IPS-20b (cell line): ENCODE measurements at regions not wholly inside any gene's neighbourhood (a gene's known extent, or its start where the extent isn't known, plus 50 kb on each side); places are given as distances from the start of the nearest gene placed in this dataset.
"Not testable (repeated sequence)": the region's sequence is repeated elsewhere in the genome, so short reads cannot be mapped to it uniquely, and the experiment has no call there.

ENCODE experiments used
- H3K27ac ChIP-seq: one replicate; pipeline ENCODE4 v1.5.1; 2013; ENCODE audit warnings: low read length
- H3K27me3 ChIP-seq: 2 replicates; pipeline ENCODE4 v1.6.1; 2013; ENCODE audit warnings: mild to moderate bottlenecking, low read length, inconsistent platforms; ENCODE audit not compliant: insufficient read depth
- H3K36me3 ChIP-seq: 2 replicates; pipeline ENCODE4 v1.6.1; 2013; ENCODE audit warnings: low read depth, mild to moderate bottlenecking, inconsistent platforms, low read length, moderate library complexity; ENCODE audit not compliant: insufficient read depth
- H3K4me1 ChIP-seq: 2 replicates; pipeline ENCODE4 v1.6.1; 2013; ENCODE audit warnings: mild to moderate bottlenecking, control low read depth, inconsistent platforms, low read length, moderate library complexity; ENCODE audit not compliant: insufficient read depth
- H3K4me3 ChIP-seq: 2 replicates; pipeline ENCODE4 v1.5.1; 2013; ENCODE audit warnings: mild to moderate bottlenecking, low read length, inconsistent platforms
- H3K9ac ChIP-seq: 2 replicates; pipeline ENCODE4 v1.6.1; 2013; ENCODE audit warnings: low read depth, mild to moderate bottlenecking, inconsistent platforms, low read length, moderate library complexity
- H3K9me3 ChIP-seq: 2 replicates; pipeline ENCODE4 v1.6.1; 2013; ENCODE audit warnings: mild to moderate bottlenecking, low read depth, low read length, inconsistent platforms; ENCODE audit not compliant: insufficient read depth

GRCh38 chrX:92230628-92231027 is 451.5 kb downstream of the PCDH11X start:
- Histone ChIP-seq H3K9me3 (no peaks in the 10 kb centered on the region), H3K4me3 (no peak overlapping the region), H3K27ac (no peak overlapping the region), H3K36me3 (no peaks in the 10 kb centered on the region), H3K27me3 (no peaks in the 10 kb centered on the region), H3K4me1 (peaks cover 10% of the 10 kb centered on the region), H3K9ac (no peak overlapping the region)

GRCh38 chrX:92231391-92231790 is 452.2 kb downstream of the PCDH11X start:
- Histone ChIP-seq H3K4me3 (no peak overlapping the region), H3K27ac (no peak overlapping the region), H3K9ac (no peak overlapping the region), H3K27me3 (no peaks in the 10 kb centered on the region), H3K36me3 (no peaks in the 10 kb centered on the region), H3K4me1 (peaks cover 10% of the 10 kb centered on the region), H3K9me3 (no peaks in the 10 kb centered on the region)

- Histone ChIP-seq H3K4me1 (peaks cover 10% of the 10 kb centered on the region), H3K27me3 (no peaks in the 10 kb centered on the region), H3K9ac (no peak overlapping the region), H3K4me3 (no peak overlapping the region), H3K9me3 (no peaks in the 10 kb centered on the region), H3K36me3 (no peaks in the 10 kb centered on the region), H3K27ac (no peak overlapping the region)
Observed at GRCh38 chrX:92232182-92232581, 453.0 kb downstream of the PCDH11X start.

- Histone ChIP-seq H3K9ac (no peak overlapping the region), H3K4me3 (no peak overlapping the region), H3K9me3 (no peaks in the 10 kb centered on the region), H3K4me1 (no peaks in the 10 kb centered on the region), H3K27ac (no peak overlapping the region), H3K36me3 (no peaks in the 10 kb centered on the region), H3K27me3 (no peaks in the 10 kb centered on the region)
Observed at GRCh38 chrX:92241249-92241648, 462.1 kb downstream of the PCDH11X start.

- H3K4me3 ChIP-seq: no peak overlapping the region
- no peak overlapping the region for H3K9ac ChIP-seq
- no peaks in the 10 kb centered on the region for H3K9me3 ChIP-seq
- H3K27me3 ChIP-seq: no peaks in the 10 kb centered on the region
- H3K4me1 ChIP-seq: no peaks in the 10 kb centered on the region
- H3K27ac ChIP-seq: no peak overlapping the region
- H3K36me3 ChIP-seq: no peaks in the 10 kb centered on the region
Observed at GRCh38 chrX:92247076-92247475, 467.9 kb downstream of the PCDH11X start.

GRCh38 chrX:92249125-92249524 is 469.9 kb downstream of the PCDH11X start:
- H3K36me3 ChIP-seq: no peaks in the 10 kb centered on the region
- H3K27ac ChIP-seq: no peak overlapping the region
- no peaks in the 10 kb centered on the region for H3K9me3 ChIP-seq
- H3K4me3 ChIP-seq: no peak overlapping the region
- H3K27me3 ChIP-seq: no peaks in the 10 kb centered on the region
- no peak overlapping the region for H3K9ac ChIP-seq
- no peaks in the 10 kb centered on the region for H3K4me1 ChIP-seq

- Histone ChIP-seq H3K9ac (no peak overlapping the region; the same call in 1 of the 2 replicates), H3K27me3 (no peaks in the 10 kb centered on the region), H3K9me3 (peaks cover 29% of the 10 kb centered on the region)
Observed at GRCh38 chrX:92260102-92260501, 480.9 kb downstream of the PCDH11X start.

GRCh38 chrX:92270936-92271855 is 492.0 kb downstream of the PCDH11X start:
- H3K4me3 ChIP-seq: peak overlapping the region; percentile 49; the same call in 1 of the 2 replicates
- no peaks in the 10 kb centered on the region for H3K9me3 ChIP-seq
- peak overlapping the region; percentile 56 for H3K27ac ChIP-seq

More at GRCh38 chrX:92260102-92260501, 480.9 kb downstream of the PCDH11X start:
- Histone ChIP-seq H3K27ac (no peak overlapping the region), H3K4me3 (no peak overlapping the region), H3K36me3 (no peaks in the 10 kb centered on the region), H3K4me1 (no peaks in the 10 kb centered on the region)

GRCh38 chrX:92278556-92278955 is 499.4 kb downstream of the PCDH11X start:
- H3K9ac ChIP-seq, H3K9me3 ChIP-seq, H3K27ac ChIP-seq, H3K27me3 ChIP-seq, H3K4me1 ChIP-seq, H3K4me3 ChIP-seq, H3K36me3 ChIP-seq: not testable (repeated sequence)

More at GRCh38 chrX:92270936-92271855, 492.0 kb downstream of the PCDH11X start:
- H3K36me3 ChIP-seq: no peaks in the 10 kb centered on the region
- no peaks in the 10 kb centered on the region for H3K27me3 ChIP-seq
- peak overlapping the region; percentile 62 for H3K9ac ChIP-seq
- H3K4me1 ChIP-seq: peaks cover 19% of the 10 kb centered on the region; the same call in 1 of the 2 replicates

GRCh38 chrX:92280347-92280746 is 501.2 kb downstream of the PCDH11X start:
- not testable (repeated sequence) for H3K27ac ChIP-seq, H3K36me3 ChIP-seq, H3K4me1 ChIP-seq, H3K4me3 ChIP-seq, H3K9me3 ChIP-seq, H3K9ac ChIP-seq, H3K27me3 ChIP-seq

GRCh38 chrX:92283308-92283707 is 504.1 kb downstream of the PCDH11X start:
- Histone ChIP-seq H3K9ac (no peak overlapping the region), H3K36me3 (no peaks in the 10 kb centered on the region), H3K9me3 (no peaks in the 10 kb centered on the region), H3K4me1 (no peaks in the 10 kb centered on the region), H3K27me3 (no peaks in the 10 kb centered on the region), H3K27ac (no peak overlapping the region), H3K4me3 (no peak overlapping the region)

GRCh38 chrX:92298067-92298466 is 518.9 kb downstream of the PCDH11X start:
- H3K4me3 ChIP-seq, H3K9me3 ChIP-seq, H3K4me1 ChIP-seq, H3K36me3 ChIP-seq, H3K9ac ChIP-seq, H3K27ac ChIP-seq, H3K27me3 ChIP-seq: not testable (repeated sequence)
